ENCODE measurements at regions not wholly inside any gene's neighbourhood (a gene's known extent, or its start where the extent isn't known, plus 50 kb on each side); places are given as distances from the start of the nearest gene placed in this dataset.

DNA sequence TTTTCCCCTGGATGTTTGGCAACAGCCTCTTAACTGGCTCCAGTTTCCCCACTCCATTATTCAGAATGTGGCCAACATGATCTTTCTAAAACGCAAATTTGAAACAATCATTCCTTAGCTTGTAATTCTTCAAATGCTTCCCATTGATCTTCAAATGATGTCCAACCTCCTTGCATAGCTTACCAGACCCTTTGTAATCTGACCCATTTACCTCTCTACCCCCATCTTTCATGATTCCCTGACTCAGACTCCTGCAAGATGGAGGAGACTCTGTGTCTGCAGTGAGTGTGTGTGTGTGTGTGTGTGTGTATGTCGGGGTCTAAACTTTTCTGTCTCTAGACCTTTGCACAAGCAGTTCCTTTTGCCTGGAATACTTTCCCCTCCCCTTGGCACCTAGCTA lies 515.7 kb upstream of the PROK2 start:
- no peak for DNase-seq (ENCODE audit: low read depth, low spot score)
- no peak overlapping the region for H3K27ac ChIP-seq

DNA sequence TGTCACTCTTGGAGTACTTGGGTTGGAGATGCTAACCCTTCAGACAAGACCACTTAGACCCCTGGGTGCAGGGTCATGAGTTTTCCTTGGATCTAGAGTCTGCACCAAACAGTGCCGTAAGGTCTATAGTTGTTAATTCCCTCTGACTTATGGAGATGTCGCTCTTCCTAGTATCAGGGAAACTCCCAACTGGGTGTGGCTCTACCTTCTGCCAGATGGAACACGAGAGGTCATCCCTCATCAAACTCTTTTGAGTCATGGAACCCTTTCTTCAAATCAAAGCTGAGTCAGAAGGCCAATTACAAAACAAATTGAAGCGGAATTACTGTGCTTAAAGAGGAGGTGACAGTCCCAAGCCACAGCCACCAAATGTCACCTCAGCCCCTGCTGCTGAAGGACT lies 514.9 kb upstream of the PROK2 start:
- no peak overlapping the region for H3K27ac ChIP-seq
- no peak for DNase-seq (ENCODE audit: low read depth, low spot score)

DNA sequence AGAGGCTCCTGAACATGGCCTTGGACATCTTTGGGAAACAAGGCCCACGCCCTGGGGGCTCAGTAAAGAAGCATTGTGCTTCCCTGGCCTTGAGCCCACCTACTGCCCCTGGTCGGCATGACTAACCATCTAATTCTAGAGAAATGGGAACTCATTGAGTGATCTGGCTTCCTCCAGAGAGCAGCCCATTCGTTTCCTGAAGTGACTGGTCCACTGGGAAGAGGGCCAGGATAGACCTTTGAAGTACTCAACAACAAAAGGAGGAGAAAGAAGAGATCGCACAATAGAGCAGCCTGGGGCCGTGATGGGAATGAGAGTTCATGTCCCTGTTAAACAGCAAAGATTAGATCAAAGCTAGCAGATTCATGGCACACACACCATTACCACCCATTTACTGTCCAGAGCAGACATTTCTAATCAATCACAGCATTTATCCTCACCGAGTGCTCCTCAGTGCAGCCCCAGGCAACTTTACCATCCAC lies 514.4 kb upstream of the PROK2 start:
- no peak for DNase-seq (ENCODE audit: low read depth, low spot score)
- H3K27ac ChIP-seq: no peak overlapping the region

DNA sequence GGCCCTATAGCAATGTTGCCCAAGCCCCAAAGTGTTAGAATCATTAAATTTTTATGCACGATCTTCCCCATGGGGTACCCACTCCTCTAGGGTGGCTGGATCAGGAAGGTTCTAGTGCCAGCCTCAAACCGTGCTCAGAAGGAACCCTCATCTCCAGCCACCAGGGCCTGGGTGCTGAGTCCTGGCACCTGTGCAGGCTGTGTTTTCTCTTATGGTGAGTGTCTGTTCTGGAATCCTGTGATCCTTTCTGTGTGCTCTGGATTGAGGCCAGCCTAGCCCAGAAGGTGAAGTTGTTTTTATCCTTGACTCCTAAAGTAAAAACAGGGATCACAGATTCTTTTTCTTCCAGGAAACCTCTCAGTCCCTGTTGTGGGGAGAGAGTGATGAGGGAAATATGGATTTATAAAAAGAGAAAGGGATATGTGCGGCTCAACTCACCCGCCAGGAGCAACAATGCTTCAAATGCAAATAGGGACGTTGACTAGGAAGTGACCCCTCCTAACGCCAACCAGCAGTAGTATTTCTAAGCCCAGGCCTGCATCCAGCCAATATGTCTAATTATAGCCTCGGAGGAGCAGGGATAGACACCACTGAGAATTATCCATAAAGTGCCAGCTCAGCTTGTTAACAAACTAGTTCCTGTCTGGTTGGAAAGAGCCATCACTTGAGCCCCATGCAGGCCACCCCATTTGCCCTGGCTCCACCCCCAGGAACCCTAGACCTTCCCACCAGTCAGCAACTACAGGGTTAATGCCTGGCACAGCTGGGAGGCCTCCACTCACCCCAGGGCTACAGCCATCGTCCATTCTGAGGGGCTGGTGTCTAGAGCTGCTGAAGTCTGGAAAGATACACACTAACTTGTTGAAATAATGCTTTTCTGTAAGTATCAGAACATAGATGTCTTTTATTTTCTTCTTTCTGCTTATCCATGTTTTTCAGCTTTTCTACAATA lies 513.5 kb upstream of the PROK2 start:
- no peak for DNase-seq (ENCODE audit: low read depth, low spot score)
- no peak overlapping the region for H3K27ac ChIP-seq

DNA sequence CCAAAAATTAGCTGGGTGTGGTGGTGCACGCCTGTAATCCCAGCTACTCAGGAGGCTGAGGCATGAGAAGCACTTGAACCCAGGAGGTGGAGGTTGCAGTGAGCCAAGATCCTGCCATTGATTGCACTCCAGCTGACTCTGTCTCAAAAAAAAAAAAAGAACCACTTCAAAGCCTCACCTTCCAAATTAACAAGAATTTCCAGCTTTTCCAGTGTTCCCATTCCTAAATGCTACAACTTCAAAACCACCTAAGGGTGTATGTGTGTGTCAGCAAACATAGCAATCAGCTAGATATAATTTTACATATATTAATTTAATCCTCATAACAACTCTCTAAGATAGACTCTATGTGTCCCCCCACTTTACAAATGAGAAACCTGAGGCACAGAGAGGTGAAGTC lies 512.5 kb upstream of the PROK2 start:
- DNase-seq (ENCODE audit: low read depth, low spot score): no peak
- no peak overlapping the region for H3K27ac ChIP-seq

DNA sequence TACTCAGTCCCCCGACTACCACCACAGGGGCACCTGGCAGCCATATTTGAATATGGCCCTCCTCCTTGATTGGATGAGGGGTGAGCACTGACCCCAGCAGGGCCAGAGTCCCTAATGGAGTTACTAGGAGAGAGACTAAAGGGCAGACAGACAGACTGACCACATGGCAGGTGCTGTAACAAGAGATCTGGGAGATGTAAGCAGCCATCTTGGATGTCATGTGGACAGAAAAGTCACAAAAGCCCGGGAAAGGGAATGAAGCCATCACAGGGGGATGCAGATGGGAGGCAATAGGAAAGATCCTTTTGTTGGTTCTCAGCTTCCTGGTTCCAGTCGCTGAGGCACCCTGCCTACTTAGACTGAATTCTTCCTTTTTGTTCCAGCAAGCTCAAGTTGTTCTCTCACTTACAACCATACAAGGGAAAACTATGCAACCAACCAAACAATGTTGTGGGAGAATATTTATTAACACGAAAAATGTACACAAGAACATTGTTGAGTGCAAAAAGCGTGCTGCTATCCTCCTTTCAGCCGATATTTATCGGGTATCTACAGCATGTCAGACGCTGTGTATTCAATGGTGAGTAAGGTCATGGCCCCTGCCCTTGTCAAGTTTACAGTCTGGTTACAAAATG lies 511.6 kb upstream of the PROK2 start:
- no peak for DNase-seq (ENCODE audit: low read depth, low spot score)

DNA sequence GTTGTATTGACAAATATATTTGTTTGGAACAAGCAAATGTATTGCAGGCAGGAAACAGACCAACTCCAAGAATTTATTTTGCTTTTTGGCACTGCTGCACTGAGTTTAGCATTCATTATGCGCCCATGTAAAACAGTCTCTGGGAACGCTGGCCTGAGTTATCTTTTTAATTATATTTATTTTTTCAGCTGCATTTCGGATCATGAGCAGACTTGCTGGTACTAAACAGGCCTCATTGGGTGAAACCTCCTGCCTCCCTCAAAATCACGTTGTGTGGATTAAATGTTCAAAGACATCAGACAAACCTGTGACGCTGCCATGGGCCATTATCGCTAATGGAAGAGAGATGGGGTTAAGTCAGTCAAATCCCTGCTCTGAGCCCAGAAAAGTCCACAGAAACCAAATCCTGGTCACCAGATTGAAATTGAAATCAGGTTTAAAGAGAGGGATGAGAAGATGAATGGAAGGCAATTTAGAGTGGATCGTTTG lies 511.1 kb upstream of the PROK2 start:
- no peak for DNase-seq (ENCODE audit: low read depth, low spot score)

More for the DNA sequence above, 511.6 kb upstream of the PROK2 start:
- no peak overlapping the region for H3K27ac ChIP-seq

DNA sequence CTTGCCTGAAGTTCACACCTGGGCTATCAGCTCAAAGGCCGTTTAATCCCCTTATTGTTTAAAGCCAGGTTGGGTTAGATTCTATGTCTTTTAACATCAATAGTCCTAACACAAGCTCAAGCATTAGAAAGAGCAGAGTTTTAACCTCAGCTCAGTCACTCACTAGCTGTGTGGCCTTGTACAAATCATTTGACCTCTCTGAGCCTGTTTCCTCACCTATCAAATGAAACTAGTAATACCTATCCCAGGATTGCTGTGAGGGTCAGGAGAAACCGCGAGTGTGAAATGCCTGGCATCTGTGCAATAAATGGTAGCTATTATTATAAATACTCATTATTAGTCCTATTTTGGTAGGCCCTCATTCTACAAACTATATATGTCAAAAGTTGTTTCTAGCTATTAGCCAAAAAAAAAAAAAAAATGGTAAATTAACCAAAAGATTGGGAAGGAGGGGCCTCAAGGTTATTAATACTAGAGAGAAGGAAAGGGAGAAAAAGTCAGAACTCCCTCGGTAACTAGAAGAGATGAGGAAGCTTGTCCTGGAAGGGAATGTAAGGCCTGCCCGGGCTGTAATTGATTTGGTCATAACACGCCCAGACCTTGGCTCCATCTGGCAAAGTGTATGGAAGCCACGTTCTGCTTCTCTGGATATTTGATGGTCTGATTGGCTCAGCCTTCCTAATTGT lies 510.5 kb upstream of the PROK2 start:
- no peak for DNase-seq (ENCODE audit: low read depth, low spot score)
- no peak overlapping the region for H3K27ac ChIP-seq

More for the DNA sequence above, 511.1 kb upstream of the PROK2 start:
- no peak overlapping the region for H3K27ac ChIP-seq

DNA sequence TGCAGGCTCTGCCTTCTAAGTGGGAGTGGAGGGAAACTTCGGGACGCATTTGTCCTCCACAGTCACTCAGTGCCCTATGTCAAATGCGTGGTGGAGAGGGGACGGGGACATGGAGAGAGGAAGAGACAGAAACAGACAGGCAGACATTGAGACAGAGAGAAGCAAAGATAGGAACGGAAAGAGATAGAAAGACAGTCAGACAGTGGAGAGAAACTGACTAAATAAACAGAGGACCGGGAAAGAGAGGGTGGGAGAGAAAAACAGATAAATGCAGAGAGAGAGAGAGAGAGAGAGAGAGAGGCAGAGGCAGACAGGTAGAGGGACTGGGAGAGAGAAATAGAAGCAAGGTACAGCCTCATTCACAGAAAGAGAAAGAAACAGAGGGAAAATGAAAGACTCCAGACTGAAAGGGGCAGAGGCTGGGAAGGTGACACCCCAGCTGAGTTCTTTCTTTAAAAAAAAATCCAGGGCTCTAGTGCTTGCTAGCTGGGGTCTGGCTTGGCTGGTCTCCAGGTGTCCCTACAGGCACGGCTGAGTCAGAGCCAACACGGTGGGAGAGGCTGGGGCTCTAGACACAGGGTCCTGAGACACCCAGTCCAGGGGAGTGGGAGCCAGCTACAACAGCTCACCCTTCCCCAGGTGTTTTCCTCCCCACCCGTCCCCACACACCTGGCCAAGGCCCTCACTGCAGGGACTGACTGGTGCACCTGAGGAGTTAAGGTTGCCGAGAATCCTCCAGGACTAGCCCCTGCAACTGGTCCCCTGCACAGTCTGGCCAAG lies 506.1 kb upstream of the PROK2 start:
- no peak for DNase-seq (ENCODE audit: low read depth, low spot score)
- no peak overlapping the region for H3K27ac ChIP-seq

DNA sequence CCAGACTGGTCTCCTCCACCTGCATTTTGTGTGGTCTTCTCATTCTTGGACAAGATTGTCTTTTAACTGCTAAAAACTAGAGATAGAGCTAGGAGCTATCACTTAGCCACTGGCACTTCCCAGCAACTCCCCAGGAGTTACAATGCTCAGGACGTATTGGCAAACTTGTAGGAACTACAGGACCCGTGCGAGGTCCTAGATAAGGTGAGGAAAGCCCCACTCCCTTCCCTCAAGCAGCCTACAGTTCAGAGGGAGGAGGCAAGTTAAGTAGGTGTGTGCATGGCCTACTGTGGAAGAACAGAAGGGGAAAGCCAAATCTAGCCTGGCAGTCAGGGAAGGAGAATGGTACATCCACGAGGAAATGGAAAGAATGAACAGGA lies 504.7 kb upstream of the PROK2 start:
- DNase-seq (ENCODE audit: low read depth, low spot score): no peak
- H3K27ac ChIP-seq: no peak overlapping the region

DNA sequence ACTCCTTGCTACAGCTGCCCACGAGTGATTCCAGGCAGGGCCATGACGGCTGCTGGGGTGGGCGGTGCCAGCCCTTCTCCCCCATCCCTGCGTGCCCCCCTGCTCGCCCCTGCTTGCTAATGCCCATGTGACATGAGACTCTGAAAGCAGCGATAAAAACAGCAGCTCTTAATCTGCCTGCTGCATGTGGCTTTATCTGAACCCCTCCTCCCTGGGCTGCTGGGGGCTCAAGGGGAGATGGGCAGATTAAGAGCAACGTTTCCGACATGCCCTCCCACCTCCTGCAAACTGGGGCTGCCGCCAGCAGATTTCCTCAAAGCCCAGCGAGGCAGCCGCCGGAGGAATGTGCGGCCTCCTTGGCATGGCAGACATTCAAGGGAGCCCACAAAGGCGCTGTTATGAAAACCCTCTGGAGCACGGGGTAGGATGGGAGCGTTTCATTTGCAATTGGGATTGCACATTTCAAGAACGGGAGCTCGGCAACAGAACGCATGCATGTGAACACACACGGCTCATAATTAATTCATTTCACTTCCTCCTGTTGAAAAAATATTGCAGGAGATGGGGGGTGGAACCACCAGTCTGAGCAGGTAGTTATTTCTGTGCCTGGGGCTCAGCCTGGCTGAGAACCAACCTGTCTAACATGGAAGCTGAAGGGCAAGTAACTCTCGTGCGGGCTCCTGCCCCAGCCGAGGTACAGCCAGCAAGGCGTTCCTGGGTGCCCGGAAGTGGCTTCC lies 504.2 kb upstream of the PROK2 start:
- no peak overlapping the region for H3K27ac ChIP-seq
- no peak for DNase-seq (ENCODE audit: low read depth, low spot score)

DNA sequence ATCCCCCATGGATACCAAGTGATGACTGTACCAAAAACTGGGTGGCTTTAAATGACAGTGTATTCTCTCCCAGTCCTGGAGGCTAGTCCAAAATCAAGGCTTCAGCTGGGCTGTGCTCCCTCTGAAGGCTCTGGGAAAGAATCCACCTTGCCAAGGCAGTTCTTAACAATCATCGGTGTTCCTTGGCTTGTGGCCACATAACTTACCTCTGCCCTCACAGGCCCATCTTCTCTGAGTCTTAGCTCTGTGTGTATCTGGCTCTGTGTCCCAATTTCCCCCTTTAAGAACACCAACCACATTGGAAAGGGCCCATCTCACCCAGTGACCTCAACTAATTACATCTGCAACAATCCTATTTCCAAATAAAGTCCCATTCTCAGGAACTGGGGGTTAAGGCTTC lies 503.0 kb upstream of the PROK2 start:
- H3K27ac ChIP-seq: no peak overlapping the region
- DNase-seq (ENCODE audit: low read depth, low spot score): no peak

DNA sequence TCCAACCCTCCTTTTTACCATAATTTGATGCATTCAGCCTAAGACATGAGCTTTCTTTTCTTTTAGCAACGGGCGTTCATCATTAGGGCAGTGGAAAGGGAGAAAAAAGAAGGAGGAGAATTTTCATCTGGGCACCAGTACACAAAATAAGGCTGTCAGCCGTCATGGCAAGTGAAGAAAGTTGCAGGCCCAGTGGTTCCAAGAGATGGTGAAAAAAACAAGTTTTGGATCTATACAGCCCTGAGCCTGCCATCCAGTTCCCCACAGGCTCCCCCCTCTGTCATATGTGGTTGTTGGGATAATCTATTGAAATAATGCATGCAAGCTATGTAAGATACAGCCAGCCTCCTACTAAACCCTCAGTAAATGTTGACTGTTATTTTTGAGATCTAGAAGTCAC lies 500.6 kb upstream of the PROK2 start:
- no peak for DNase-seq (ENCODE audit: low read depth, low spot score)
- H3K27ac ChIP-seq: no peak overlapping the region

DNA sequence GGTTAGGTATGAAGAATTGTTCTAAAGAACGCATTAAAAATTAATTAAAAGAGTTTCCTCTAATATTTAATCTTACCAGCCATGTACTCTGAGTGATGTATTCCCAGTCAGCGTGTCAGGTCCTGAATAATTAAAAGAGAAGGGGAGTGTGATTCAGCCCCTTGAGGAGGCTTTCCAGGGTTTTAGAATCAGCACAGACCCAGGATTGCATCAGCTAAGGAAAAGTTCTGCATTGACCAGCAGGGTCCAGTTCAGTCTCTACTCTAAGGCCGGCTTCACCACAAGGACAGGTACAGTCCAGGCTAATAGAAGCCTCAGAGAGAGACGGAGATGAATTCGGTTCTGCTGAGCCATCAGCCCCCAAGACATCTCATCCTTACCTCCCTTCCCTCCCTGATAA lies 499.5 kb upstream of the PROK2 start:
- DNase-seq (ENCODE audit: low read depth, low spot score): no peak
- no peak overlapping the region for H3K27ac ChIP-seq

DNA sequence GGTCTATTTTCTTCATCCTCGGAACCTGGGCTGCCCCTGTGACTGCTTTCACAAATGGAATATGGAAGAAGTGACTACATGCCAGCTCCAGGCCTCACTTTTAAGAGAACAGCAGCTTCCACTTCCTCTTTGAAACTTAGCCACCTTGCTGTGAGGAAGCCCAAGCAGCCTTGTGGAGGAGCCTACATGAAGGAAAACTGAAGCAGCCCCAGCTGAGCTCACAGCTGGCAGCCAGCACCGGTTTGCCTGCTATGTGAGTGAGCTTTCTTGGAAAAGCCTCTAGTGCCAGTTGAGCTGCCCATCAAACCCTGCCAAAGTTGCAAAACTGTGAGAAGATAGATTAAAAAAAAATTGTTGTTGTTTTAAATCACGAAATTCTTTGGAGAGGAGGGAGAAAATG lies 498.0 kb upstream of the PROK2 start:
- no peak overlapping the region for H3K27ac ChIP-seq
- no peak for DNase-seq (ENCODE audit: low read depth, low spot score)

DNA sequence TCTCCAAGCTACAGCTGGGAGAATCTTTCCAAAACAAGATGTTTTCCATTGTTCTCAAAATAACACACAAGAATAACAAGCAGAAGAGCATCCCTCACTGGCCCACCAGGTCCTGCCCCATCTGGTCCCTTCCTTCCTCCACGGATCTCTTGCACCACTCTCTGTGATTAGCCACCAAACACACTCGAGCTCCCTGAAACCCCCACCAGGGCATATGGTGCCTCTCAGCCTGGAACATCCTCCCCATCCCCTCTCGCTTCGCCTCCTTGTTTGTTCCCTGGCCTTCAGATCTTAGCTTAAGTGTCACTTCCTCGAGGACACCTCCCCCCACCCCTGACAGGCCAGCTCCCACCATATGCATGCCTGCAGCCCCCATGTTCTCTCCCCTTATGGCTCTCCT lies 496.6 kb upstream of the PROK2 start:
- H3K27ac ChIP-seq: no peak overlapping the region
- DNase-seq (ENCODE audit: low read depth, low spot score): no peak

DNA sequence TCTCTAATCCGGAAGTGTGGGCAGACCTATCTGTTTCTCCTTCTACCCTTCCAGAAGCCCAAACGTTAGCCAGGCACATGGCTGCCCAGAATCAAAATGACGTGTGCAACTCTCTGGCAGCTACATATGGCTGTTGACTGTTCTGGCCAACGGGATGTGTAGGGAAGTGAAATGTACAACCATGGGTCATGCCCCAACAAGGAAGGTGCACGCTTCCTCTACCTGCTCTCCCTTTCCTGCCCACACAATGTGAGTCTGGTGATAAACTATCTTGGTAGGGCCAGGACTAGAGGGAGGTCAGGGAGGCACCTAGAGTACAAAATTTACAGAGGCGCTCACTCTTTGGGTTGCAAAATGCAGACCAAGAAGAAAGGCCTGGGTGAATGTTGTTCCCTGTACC lies 495.9 kb upstream of the PROK2 start:
- DNase-seq (ENCODE audit: low read depth, low spot score): no peak
- no peak overlapping the region for H3K27ac ChIP-seq

DNA sequence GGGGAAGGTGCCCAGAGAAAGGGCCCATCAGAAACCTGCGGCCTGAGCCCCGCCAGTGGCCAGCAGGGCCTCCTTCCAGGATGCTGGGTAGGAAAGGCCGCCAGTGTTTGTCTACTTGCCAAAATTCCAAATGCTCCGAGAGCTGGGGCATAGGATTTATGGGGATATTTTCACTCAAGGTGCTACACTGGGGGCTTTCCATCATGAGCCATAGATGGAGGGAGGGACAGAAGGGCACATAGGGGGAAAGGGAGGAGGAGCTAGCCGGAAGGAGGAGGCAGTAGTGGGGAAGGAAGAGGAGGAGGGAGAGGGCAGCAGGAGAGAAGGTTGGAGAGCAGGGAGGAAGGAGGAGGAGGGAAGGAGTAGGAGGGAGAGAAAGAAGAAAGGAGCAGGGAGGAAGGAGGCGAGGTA lies 494.7 kb upstream of the PROK2 start:
- DNase-seq (ENCODE audit: low read depth, low spot score): no peak
- no peak overlapping the region for H3K27ac ChIP-seq

DNA sequence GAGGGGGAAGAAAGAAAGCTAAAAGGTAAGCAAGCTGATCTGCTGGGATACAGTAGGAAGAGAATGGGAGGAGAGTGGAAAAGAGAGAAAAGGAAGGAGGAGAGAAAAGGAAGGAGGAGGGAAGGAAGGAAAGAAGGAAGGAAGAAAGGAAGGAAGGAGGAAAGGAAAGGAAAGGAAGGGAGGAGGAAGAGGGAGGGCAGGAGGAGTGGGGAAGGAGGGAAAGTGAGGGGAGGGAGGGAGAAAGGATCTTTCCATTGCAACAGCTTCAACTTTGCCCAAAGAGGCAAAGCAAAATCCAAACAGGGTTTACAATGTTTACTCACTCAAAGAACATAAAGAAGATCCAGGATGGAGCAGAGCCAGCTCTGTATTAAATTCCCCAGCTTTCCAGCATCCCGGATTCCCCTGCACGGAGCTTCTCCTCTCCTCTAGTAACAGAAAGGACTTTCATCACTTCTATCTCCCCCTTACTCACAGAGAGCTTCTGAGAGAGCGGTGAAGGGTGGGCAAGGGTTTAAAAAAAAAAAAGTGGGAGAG lies 494.2 kb upstream of the PROK2 start:
- no peak for DNase-seq (ENCODE audit: low read depth, low spot score)
- H3K27ac ChIP-seq: no peak overlapping the region
